SK-N-SH treated with all-trans-retinoic acid at 6 μM for 48 hours (cell line): ENCODE measurements at regions not wholly inside any gene's neighbourhood (a gene's known extent, or its start where the extent isn't known, plus 50 kb on each side); places are given as distances from the start of the nearest gene placed in this dataset.

Experiments used
- CREB5 ChIP-seq: fragments of 250-450 bp; sonication (Bioruptor Pico); IDR thresholded peaks from 2 replicates; pipeline ENCODE4 v1.5.1; 2020; ENCODE audit warnings: low read depth, mild to moderate bottlenecking, moderate library complexity
- CSRNP3 ChIP-seq: fragments of 250-450 bp; sonication (Bioruptor Pico); IDR thresholded peaks from 2 replicates; pipeline ENCODE4 v1.5.1; 2021; ENCODE audit warnings: mild to moderate bottlenecking, moderate library complexity
- OSR1 ChIP-seq: fragments of 250-450 bp; sonication (Bioruptor Pico); IDR thresholded peaks from 2 replicates; pipeline ENCODE4 v1.8.0; 2022; ENCODE audit warnings: moderate library complexity, mild to moderate bottlenecking, inconsistent platforms
- PATZ1 ChIP-seq: fragments of 250-450 bp; sonication (Bioruptor Pico); IDR thresholded peaks from 2 replicates; pipeline ENCODE4 v1.8.0; 2020; ENCODE audit warnings: mild to moderate bottlenecking, moderate library complexity, borderline replicate concordance
- POU6F1 ChIP-seq: fragments of 250-450 bp; sonication (Bioruptor Pico); IDR thresholded peaks from 2 replicates; pipeline ENCODE4 v1.8.0; 2021; ENCODE audit warnings: low read depth, mild to moderate bottlenecking, moderate library complexity, borderline replicate concordance
- RARB ChIP-seq: fragments of 250-450 bp; sonication (Bioruptor Pico); IDR thresholded peaks from 2 replicates; pipeline ENCODE4 v1.8.0; 2021; ENCODE audit warnings: mild to moderate bottlenecking, moderate library complexity
- SNAI2 ChIP-seq: fragments of 250-450 bp; sonication (Bioruptor Pico); IDR thresholded peaks from 2 replicates; pipeline ENCODE4 v1.5.0; 2020; ENCODE audit warnings: mild to moderate bottlenecking, moderate library complexity
- TOX ChIP-seq: fragments of 250-450 bp; sonication (Bioruptor Pico); IDR thresholded peaks from 2 replicates; pipeline ENCODE4 v1.8.0; 2021; ENCODE audit warnings: mild to moderate bottlenecking, moderate library complexity, borderline replicate concordance
- ZFP3 ChIP-seq: fragments of 250-450 bp; sonication (Bioruptor Pico); IDR thresholded peaks from 2 replicates; pipeline ENCODE4 v1.5.0; 2020; ENCODE audit warnings: mild to moderate bottlenecking, moderate library complexity
- ZFP30 ChIP-seq: fragments of 450-650 bp; formaldehyde crosslinking; IDR thresholded peaks from 2 replicates; pipeline ENCODE4 v1.5.0; 2022; ENCODE audit warnings: mild to moderate bottlenecking, moderate library complexity
- ZNF565 ChIP-seq: fragments of 450-650 bp; formaldehyde crosslinking; conservative IDR thresholded peaks from 2 replicates; pipeline ENCODE4 v1.5.0; 2020; ENCODE audit warnings: low read depth, mild to moderate bottlenecking, moderate library complexity
- ZNF8 ChIP-seq: fragments of 450-650 bp; formaldehyde crosslinking; IDR thresholded peaks from 2 replicates; pipeline ENCODE4 v1.5.0; 2020; ENCODE audit warnings: mild to moderate bottlenecking, moderate library complexity

GRCh38 chr4:153151535-153152455, 52.4 kb upstream of the TRIM2 start:
- TF ChIP-seq POU6F1 (CRISPR knock-in tag) (no peak), CSRNP3 (CRISPR knock-in tag) (no peak), ZFP30 (CRISPR knock-in tag) (no peak), PATZ1 (no peak), RARB (CRISPR knock-in tag) (no peak), ZNF565 (CRISPR knock-in tag) (no peak), SNAI2 (no peak), TOX (CRISPR knock-in tag) (no peak), ZNF8 (CRISPR knock-in tag) (no peak), OSR1 (CRISPR knock-in tag) (no peak), ZFP3 (no peak), CREB5 (CRISPR knock-in tag) (no peak)
